ENCODE measurements at regions not wholly inside any gene's neighbourhood (a gene's known extent, or its start where the extent isn't known, plus 50 kb on each side); places are given as distances from the start of the nearest gene placed in this dataset.

DNA sequence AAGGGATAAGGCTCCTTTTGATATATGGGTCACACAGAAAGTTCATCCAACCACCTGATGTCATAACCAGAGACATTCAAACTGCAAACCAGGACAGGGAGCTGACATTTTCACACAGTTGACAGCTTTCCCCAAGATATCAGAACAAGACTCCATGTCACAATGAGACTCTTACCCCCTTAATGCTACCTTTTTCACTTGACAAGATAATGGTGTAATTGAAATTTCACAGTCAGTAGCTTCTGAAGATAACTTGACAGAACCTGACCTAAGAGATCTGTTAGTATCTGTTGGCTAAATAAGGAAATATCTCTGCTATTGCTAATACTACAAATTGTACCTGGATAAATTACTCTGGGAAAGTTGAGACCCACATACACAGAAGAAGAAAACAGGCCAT lies 187.3 kb downstream of the C12orf50 start:
- DNase-seq (ENCODE audit: low read depth in 2 of 2), result no peak

GRCh38 chr12:87836190-87836589 lies 193.0 kb downstream of the C12orf50 start:
- DNase-seq (ENCODE audit: low read depth in 2 of 2), result no peak

DNA sequence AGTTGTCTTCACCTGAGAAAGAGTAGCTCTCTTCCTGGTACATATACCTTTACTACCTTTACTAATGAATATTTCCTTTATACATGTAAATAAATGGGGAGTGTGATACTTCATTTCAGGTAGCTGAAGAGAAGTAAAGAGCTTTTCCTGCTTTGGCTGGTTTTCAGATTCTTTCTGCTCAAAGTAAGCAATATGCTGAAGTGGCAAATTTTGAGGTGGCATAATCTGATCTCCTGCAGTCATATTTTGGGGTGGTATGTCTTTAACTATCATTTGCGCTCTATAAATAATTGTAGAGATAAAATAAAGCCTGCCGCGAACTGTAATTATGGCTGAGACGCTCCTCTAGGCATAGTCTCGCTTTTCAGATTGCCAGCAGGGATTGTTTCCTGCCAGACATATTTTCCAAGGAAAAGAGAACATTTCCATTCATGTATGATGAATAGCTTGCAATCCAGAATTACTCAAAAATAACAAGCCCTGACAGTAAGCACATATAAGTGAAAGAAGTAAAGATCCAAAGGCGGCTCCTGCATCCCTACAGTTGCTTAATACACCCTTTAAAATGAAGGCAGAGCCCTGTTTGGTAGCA lies 200.7 kb downstream of the C12orf50 start:
- DNase-seq (ENCODE audit: low read depth in 2 of 2), result peak in 1 of 2 donors; percentile 68

DNA sequence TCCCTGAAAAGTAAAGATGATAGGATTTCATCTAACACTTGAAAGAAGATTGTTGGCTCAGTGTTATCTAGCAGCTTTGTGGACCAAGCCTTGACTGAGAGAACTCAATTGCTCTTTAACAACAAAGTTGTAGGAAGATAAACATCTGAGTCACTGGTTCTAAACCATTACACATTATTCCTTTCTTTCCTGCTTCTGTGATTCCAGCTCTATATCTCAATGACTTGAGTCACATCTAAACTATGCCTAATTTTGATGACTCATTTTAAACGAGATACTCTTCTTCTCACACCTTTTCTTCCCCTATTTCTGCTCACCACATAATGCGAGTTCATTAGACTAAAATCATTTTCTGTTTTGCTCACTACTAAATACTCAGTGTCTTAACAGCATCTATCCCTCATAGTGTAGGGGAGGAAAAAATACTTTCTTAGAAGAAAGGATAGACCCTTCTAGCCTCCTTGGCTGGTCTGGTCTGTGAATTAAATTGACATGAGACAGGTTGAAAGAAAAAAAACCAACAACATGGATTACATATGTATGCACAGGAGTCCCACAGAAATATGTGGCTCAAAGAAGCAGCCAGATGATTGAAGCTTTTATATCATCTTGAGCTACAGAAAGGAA lies 201.4 kb downstream of the C12orf50 start:
- peak in 1 of 2 donors; percentile 84 for DNase-seq (ENCODE audit: low read depth in 2 of 2)

- no peak for DNase-seq (ENCODE audit: low read depth in 2 of 2)
Observed at GRCh38 chr12:87822923-87823322, 206.3 kb downstream of the C12orf50 start.

- no peak for DNase-seq (ENCODE audit: low read depth in 2 of 2)
Observed at GRCh38 chr12:87820524-87821202, 208.5 kb downstream of the C12orf50 start.

GRCh38 chr12:87818441-87818840 lies 210.8 kb downstream of the C12orf50 start:
- no peak for DNase-seq (ENCODE audit: low read depth in 2 of 2)

DNA sequence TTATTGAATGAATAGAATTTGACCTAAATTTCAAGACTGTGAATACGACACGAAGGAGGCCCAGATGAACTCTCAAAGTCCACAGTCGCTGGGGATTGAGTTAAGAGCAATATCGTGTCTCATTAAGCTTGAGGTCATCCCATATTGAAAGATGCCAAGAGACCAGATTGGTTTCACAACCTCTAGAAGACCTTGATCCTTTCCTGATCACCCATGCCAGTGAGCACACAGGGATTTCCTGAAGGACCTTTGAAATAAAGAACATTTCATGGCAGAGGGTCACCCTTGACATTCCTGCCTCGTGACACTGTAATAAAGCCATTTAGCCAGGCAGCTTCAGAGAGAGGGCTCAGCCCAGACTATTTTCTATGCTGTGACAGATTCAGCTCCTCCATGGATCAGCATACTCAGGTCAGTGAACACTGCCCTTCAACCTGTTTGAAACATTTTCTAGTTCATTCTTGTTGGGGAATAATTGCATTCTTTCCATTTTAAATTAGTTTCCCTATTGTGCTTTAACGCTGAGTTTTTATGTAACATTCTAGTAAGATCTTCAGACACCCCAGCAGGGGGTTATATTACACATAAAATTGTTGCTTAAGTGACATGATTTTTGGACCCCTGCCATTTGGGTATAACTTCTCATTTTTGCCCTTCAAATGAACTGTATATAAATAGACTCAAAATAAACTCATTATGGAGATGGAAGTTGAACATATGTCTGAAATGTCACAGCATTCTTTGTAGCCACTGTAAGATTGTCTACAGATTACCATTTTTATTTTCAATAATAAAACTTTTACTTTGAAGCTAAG lies 213.2 kb downstream of the C12orf50 start:
- no peak for DNase-seq (ENCODE audit: low read depth in 2 of 2)

DNA sequence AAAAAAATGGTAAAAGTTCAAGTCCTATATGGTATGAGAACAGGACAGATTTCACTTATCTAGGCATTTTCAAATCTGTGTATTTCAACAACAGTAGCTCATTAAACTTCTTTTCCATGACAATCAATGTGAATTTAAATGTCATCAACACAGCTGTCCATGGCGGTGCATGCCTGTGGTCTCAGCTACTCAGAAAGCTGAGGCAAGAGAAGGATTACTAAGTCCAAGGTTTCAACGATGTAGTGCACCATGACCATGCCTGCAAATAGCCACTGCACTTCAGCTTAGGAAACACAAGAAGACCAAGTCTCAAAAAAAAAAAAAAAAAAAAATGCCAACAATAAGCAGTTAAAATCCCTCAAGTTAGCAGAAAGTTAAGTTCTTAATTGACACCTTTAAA lies 214.6 kb downstream of the C12orf50 start:
- DNase-seq (ENCODE audit: low read depth in 2 of 2), result no peak

GRCh38 chr12:87813476-87814234 lies 215.5 kb downstream of the C12orf50 start:
- DNase-seq (ENCODE audit: low read depth in 2 of 2), result no peak

DNA sequence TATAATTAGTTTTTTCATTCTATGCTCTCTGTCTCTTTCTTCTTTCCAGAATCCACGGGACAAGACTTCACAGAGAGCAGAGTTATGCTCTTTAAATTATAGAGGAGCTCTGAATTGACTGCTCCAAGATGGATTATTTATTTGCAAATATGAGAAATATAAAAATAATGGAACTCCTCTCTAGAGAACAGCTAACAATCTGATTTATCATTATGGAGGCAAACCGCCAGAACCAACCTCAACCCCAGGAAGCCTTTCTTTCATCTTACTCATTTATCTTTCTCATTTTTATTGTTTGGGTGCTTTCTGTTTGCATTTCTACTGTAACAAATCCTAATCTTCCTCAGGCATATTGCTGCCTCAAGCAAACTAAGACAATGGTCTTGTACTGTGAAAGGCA lies 216.5 kb downstream of the C12orf50 start:
- no peak for DNase-seq (ENCODE audit: low read depth in 2 of 2)

- DNase-seq (ENCODE audit: low read depth in 2 of 2), result no peak
Observed at GRCh38 chr12:87812030-87812429, 217.2 kb downstream of the C12orf50 start.

DNA sequence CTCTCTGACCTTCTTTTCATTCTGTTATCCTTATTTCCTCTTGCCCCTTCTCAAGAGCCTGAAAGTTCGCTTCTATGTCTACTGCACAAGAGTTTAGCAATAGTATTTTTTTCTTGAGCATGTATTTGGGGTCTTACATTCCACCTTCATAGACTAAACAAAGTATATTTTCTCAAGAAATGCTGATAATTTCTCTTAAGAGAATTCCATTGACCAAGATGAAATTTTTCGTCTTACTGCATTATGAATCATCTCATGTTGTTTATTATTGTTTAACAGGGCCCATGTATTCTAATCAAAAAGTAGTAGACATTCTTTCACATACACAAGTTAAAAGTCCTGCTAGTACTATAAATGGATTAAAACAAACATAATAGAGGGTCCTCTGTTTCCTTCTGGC lies 219.3 kb downstream of the C12orf50 start:
- DNase-seq (ENCODE audit: low read depth in 2 of 2), result no peak

GRCh38 chr12:87807086-87807485 lies 222.1 kb downstream of the C12orf50 start:
- DNase-seq (ENCODE audit: low read depth in 2 of 2), result no peak

DNA sequence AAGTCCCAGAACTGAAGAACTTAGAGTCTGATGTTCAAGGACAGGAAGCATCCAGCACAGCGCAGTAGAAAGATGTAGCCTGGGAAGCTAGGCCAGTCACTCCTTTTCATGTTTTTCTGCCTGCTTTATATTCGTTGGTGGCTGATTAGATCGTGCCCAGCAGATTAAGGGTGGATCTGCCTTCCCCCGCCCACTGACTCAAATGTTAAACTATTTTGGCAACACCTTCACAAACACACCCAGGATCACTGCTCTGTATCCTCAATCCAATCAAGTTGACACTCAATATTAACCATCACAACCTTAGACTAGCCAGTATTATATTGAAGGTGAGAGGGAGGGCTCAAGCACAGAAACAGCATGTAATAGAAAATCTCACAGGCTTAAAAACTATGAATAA lies 222.9 kb downstream of the C12orf50 start:
- no peak for DNase-seq (ENCODE audit: low read depth in 2 of 2)

- DNase-seq (ENCODE audit: low read depth in 2 of 2), result no peak
Observed at GRCh38 chr12:87804386-87804785, 224.8 kb downstream of the C12orf50 start.

- DNase-seq (ENCODE audit: low read depth in 2 of 2), result no peak
Observed at GRCh38 chr12:87802721-87803011, 226.5 kb downstream of the C12orf50 start.

- peak in 1 of 2 donors; percentile 45 for DNase-seq (ENCODE audit: low read depth in 2 of 2)
Observed at GRCh38 chr12:87801860-87802720, 227.1 kb downstream of the C12orf50 start.

DNA sequence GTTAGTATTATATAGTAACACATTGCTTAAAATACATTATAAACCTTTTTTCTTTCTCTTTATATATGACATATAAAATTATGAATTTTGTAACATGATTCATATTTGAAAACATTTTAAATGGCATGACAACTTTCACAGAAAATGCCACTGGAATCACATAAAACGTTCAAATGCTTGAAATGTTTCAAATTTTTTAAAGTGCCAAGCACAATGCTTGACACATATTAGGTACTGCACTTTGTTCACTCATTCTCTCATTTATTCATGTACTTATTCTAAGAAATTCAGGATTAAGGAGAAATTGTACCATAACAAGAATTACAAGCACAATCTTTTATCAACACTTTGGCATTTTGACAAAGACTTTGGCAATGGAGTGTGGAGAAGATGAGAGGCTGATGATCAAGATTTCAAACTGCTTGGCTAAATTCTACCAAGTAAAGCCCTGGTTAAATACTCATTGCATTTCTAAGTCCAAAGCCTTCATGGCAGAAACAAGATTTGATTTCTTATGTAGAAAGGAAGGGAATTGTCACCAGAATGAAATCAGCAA lies 232.2 kb downstream of the C12orf50 start:
- no peak for DNase-seq (ENCODE audit: low read depth in 2 of 2)

- DNase-seq (ENCODE audit: low read depth in 2 of 2), result no peak
Observed at GRCh38 chr12:87795555-87795954, 233.6 kb downstream of the C12orf50 start.

Measured in dermis microvascular lymphatic vessel endothelial cell (primary cell).